Thymus (tissue), 11 donors: ENCODE measurements at regions not wholly inside any gene's neighbourhood (a gene's known extent, or its start where the extent isn't known, plus 50 kb on each side); places are given as distances from the start of the nearest gene placed in this dataset.

ENCODE experiments used
- DNase-seq, 9 donors: peaks; one replicate each; pipeline ENCODE4 v3.0.0-alpha.2; 2013; ENCODE audit warnings: low spot score in 9 of 9, low read depth in 6 of 9, missing footprints in 1 of 9
- H3K27ac ChIP-seq, 2 donors: one replicate each; pipeline ENCODE4 v1.5.1; 2013; ENCODE audit warnings: control low read depth in 1 of 2, low read depth in 1 of 2, low read length in 1 of 2, mild to moderate bottlenecking in 1 of 2, moderate library complexity in 1 of 2
- H3K27me3 ChIP-seq, 2 donors: one replicate each; pipeline ENCODE4 v1.5.1; 2013; ENCODE audit warnings: low read length in 1 of 2; ENCODE audit not compliant: control insufficient read depth in 2 of 2, insufficient read depth in 1 of 2
- H3K36me3 ChIP-seq, 2 donors: one replicate each; pipeline ENCODE4 v1.5.1; 2013; ENCODE audit warnings: low read length in 1 of 2, mild to moderate bottlenecking in 1 of 2, moderate library complexity in 1 of 2; ENCODE audit not compliant: control insufficient read depth in 2 of 2, insufficient read depth in 2 of 2
- H3K4me1 ChIP-seq, 2 donors: one replicate each; pipeline ENCODE4 v1.5.1; 2013; ENCODE audit warnings: low read length in 2 of 2; ENCODE audit not compliant: control insufficient read depth in 2 of 2, insufficient read depth in 2 of 2
- H3K4me3 ChIP-seq, 2 donors: one replicate each; pipeline ENCODE4 v1.5.1; 2013; ENCODE audit warnings: low read length in 2 of 2, control low read depth in 1 of 2, mild to moderate bottlenecking in 1 of 2
- H3K9me3 ChIP-seq, 2 donors: one replicate each; pipeline ENCODE4 v1.5.1; 2013; ENCODE audit warnings: low read length in 1 of 2, mild to moderate bottlenecking in 1 of 2; ENCODE audit not compliant: control insufficient read depth in 2 of 2, insufficient read depth in 1 of 2
- whole genome bisulfite sequencing: extraction: QIAGEN DNeasy Blood & Tissue Kit; methylation state at CpG from one replicate; pipeline ENCODE4 v1.1.7; 2013; 5-methylcytosine and 5-hydroxymethylcytosine counted together
- donor health status: healthy.

GRCh38 chr1:96536581-96536980 lies 185.0 kb upstream of the PTBP2 start:
- Histone ChIP-seq H3K9me3 (no peaks in the 10 kb centered on the region), H3K4me3 (no peak overlapping the region), H3K36me3 (no peaks in the 10 kb centered on the region), H3K4me1 (no peaks in the 10 kb centered on the region), H3K27ac (no peak overlapping the region), H3K27me3 (no peaks in the 10 kb centered on the region)
- DNase-seq, result no peak

GRCh38 chr1:96538111-96538641 lies 183.4 kb upstream of the PTBP2 start:
- Histone ChIP-seq H3K36me3 (no peaks in the 10 kb centered on the region), H3K27ac (no peak overlapping the region), H3K27me3 (no peaks in the 10 kb centered on the region), H3K4me3 (no peak overlapping the region), H3K9me3 (no peaks in the 10 kb centered on the region), H3K4me1 (no peaks in the 10 kb centered on the region)
- no peak for DNase-seq
- 80% methylated on average over 4 of the region's 4 CpGs for WGBS

- Histone ChIP-seq H3K27ac (no peak overlapping the region), H3K9me3 (no peaks in the 10 kb centered on the region), H3K36me3 (no peaks in the 10 kb centered on the region), H3K4me1 (no peaks in the 10 kb centered on the region), H3K27me3 (no peaks in the 10 kb centered on the region), H3K4me3 (no peak overlapping the region)
- 91% methylated on average over 5 of the region's 5 CpGs for WGBS
- peak in 1 of 9 donors; percentile 4 for DNase-seq
Observed at GRCh38 chr1:96538883-96539282, 182.7 kb upstream of the PTBP2 start.

- no peaks in the 10 kb centered on the region for H3K9me3 ChIP-seq
- H3K4me3 ChIP-seq, result no peak overlapping the region
- no peaks in the 10 kb centered on the region for H3K27me3 ChIP-seq
- no peak for DNase-seq
- H3K36me3 ChIP-seq, result no peaks in the 10 kb centered on the region
- no peaks in the 10 kb centered on the region for H3K4me1 ChIP-seq
- WGBS, result 97% methylated on average over 2 of the region's 2 CpGs
- H3K27ac ChIP-seq, result no peak overlapping the region
Observed at GRCh38 chr1:96541491-96541890, 180.1 kb upstream of the PTBP2 start.

- Histone ChIP-seq H3K36me3 (no peaks in the 10 kb centered on the region), H3K4me3 (no peak overlapping the region), H3K4me1 (no peaks in the 10 kb centered on the region), H3K27ac (no peak overlapping the region), H3K27me3 (no peaks in the 10 kb centered on the region), H3K9me3 (no peaks in the 10 kb centered on the region)
- no peak for DNase-seq
- whole genome bisulfite sequencing, result 93% methylated on average over 6 of the region's 6 CpGs
Observed at GRCh38 chr1:96544051-96544830, 177.3 kb upstream of the PTBP2 start.

GRCh38 chr1:96544831-96545221 lies 176.8 kb upstream of the PTBP2 start:
- WGBS, result 99% methylated on average over 1 of the region's 1 CpG
- H3K36me3 ChIP-seq, result no peaks in the 10 kb centered on the region

GRCh38 chr1:96545935-96546656 lies 175.5 kb upstream of the PTBP2 start:
- Histone ChIP-seq H3K9me3 (no peaks in the 10 kb centered on the region), H3K27ac (no peak overlapping the region), H3K4me3 (no peak overlapping the region), H3K4me1 (no peaks in the 10 kb centered on the region), H3K27me3 (no peaks in the 10 kb centered on the region), H3K36me3 (no peaks in the 10 kb centered on the region)
- WGBS, result 91% methylated on average over 4 of the region's 4 CpGs
- no peak for DNase-seq

More at GRCh38 chr1:96544831-96545221, 176.8 kb upstream of the PTBP2 start:
- no peaks in the 10 kb centered on the region for H3K9me3 ChIP-seq
- H3K27ac ChIP-seq, result no peak overlapping the region
- no peak for DNase-seq
- H3K4me3 ChIP-seq, result no peak overlapping the region
- H3K27me3 ChIP-seq, result no peaks in the 10 kb centered on the region
- no peaks in the 10 kb centered on the region for H3K4me1 ChIP-seq

- no peak overlapping the region for H3K4me3 ChIP-seq
- H3K27ac ChIP-seq, result no peak overlapping the region
- H3K36me3 ChIP-seq, result no peaks in the 10 kb centered on the region
- H3K27me3 ChIP-seq, result no peaks in the 10 kb centered on the region
- no peaks in the 10 kb centered on the region for H3K9me3 ChIP-seq
- no peak for DNase-seq
- H3K4me1 ChIP-seq, result no peaks in the 10 kb centered on the region
Observed at GRCh38 chr1:96550061-96550460, 171.5 kb upstream of the PTBP2 start.

- H3K27me3 ChIP-seq, result no peaks in the 10 kb centered on the region
- DNase-seq, result no peak
Observed at GRCh38 chr1:96552451-96552850, 169.1 kb upstream of the PTBP2 start.

More at GRCh38 chr1:96552451-96552850, 169.1 kb upstream of the PTBP2 start:
- no peaks in the 10 kb centered on the region for H3K36me3 ChIP-seq
- no peak overlapping the region for H3K4me3 ChIP-seq
- no peak overlapping the region for H3K27ac ChIP-seq
- H3K4me1 ChIP-seq, result no peaks in the 10 kb centered on the region
- H3K9me3 ChIP-seq, result no peaks in the 10 kb centered on the region
